H9 (cell line): ENCODE measurements at regions not wholly inside any gene's neighbourhood (a gene's known extent, or its start where the extent isn't known, plus 50 kb on each side); places are given as distances from the start of the nearest gene placed in this dataset.

Experiments
- DNase-seq: peaks from one replicate; pipeline ENCODE4 v3.0.0-alpha.2; 2017
- H2AFZ ChIP-seq: one replicate; pipeline ENCODE4 v1.6.1; 2013; ENCODE audit warnings: mild to moderate bottlenecking, low read length, control low read depth, moderate library complexity
- H2AK5ac ChIP-seq: 2 replicates; pipeline ENCODE4 v1.6.1; 2013; ENCODE audit warnings: low read length, control low read depth, mixed read lengths; ENCODE audit not compliant: insufficient read length
- H2BK120ac ChIP-seq: one replicate; pipeline ENCODE4 v1.6.1; 2013; ENCODE audit warnings: low read depth, mild to moderate bottlenecking, low read length, control low read depth, inconsistent platforms; ENCODE audit not compliant: poor library complexity, severe bottlenecking
- H2BK12ac ChIP-seq: 2 replicates; pipeline ENCODE4 v1.6.1; 2013; ENCODE audit warnings: low read length, control low read depth, mixed read lengths, low read depth; ENCODE audit not compliant: insufficient read length
- H2BK15ac ChIP-seq: 2 replicates; pipeline ENCODE4 v1.6.1; 2013; ENCODE audit warnings: low read depth, low read length, control low read depth
- H2BK20ac ChIP-seq: one replicate; pipeline ENCODE4 v1.6.1; 2013; ENCODE audit warnings: low read depth, mild to moderate bottlenecking, low read length, control low read depth, inconsistent platforms; ENCODE audit not compliant: poor library complexity, severe bottlenecking
- H2BK5ac ChIP-seq: 2 replicates; pipeline ENCODE4 v1.6.1; 2013; ENCODE audit warnings: low read length, control low read depth, mixed read lengths; ENCODE audit not compliant: insufficient read length
- H3K14ac ChIP-seq: 2 replicates; pipeline ENCODE4 v1.6.1; 2013; ENCODE audit warnings: low read length, control low read depth; ENCODE audit not compliant: insufficient read depth
- H3K18ac ChIP-seq: 2 replicates; pipeline ENCODE4 v1.6.1; 2013; ENCODE audit warnings: low read depth, mild to moderate bottlenecking, mixed read lengths, low read length, control low read depth; ENCODE audit not compliant: insufficient read length
- H3K23ac ChIP-seq: 2 replicates; pipeline ENCODE4 v1.6.1; 2013; ENCODE audit warnings: low read length, control low read depth, mixed read lengths, low read depth; ENCODE audit not compliant: insufficient read length
- H3K23me2 ChIP-seq: 2 replicates; pipeline ENCODE4 v1.6.1; 2013; ENCODE audit warnings: low read depth, mild to moderate bottlenecking, mixed read lengths, low read length, control low read depth; ENCODE audit not compliant: insufficient read length, poor library complexity, severe bottlenecking
- H3K27ac ChIP-seq: 2 replicates; pipeline ENCODE4 v1.5.1; 2013; ENCODE audit warnings: low read length, control low read depth, mixed read lengths, low read depth; ENCODE audit not compliant: insufficient read length
- H3K27me3 ChIP-seq: 2 replicates; pipeline ENCODE4 v1.6.1; 2013; ENCODE audit warnings: low read length, control low read depth, inconsistent platforms; ENCODE audit not compliant: insufficient read depth
- H3K4ac ChIP-seq: 2 replicates; pipeline ENCODE4 v1.6.1; 2013; ENCODE audit warnings: low read depth, mild to moderate bottlenecking, control low read depth, inconsistent platforms, low read length, moderate library complexity
- H3K4me1 ChIP-seq: 2 replicates; pipeline ENCODE4 v1.6.1; 2013; ENCODE audit warnings: low read length, control low read depth, inconsistent platforms; ENCODE audit not compliant: insufficient read depth
- H3K4me2 ChIP-seq: 2 replicates; pipeline ENCODE4 v1.6.1; 2013; ENCODE audit warnings: low read length, control low read depth, mixed read lengths; ENCODE audit not compliant: insufficient read length, insufficient read depth
- H3K56ac ChIP-seq: 2 replicates; pipeline ENCODE4 v1.6.1; 2013; ENCODE audit warnings: low read depth, mild to moderate bottlenecking, mixed read lengths, low read length, control low read depth; ENCODE audit not compliant: insufficient read length
- H3K79me1 ChIP-seq: 2 replicates; pipeline ENCODE4 v1.6.1; 2013; ENCODE audit warnings: low read depth, mild to moderate bottlenecking, moderate library complexity, low read length, control low read depth, inconsistent platforms; ENCODE audit not compliant: insufficient read depth, poor library complexity, severe bottlenecking
- H3K79me2 ChIP-seq: 2 replicates; pipeline ENCODE4 v1.6.1; 2013; ENCODE audit warnings: low read length, control low read depth, inconsistent platforms; ENCODE audit not compliant: insufficient read depth
- H3K9ac ChIP-seq: 2 replicates; pipeline ENCODE4 v1.6.1; 2013; ENCODE audit warnings: low read length, control low read depth, mixed read lengths; ENCODE audit not compliant: insufficient read length; ENCODE audit errors: extremely low read depth
- H3K9me3 ChIP-seq: one replicate; pipeline ENCODE4 v1.6.1; 2013; ENCODE audit warnings: low read depth, low read length, inconsistent platforms; ENCODE audit not compliant: control insufficient read depth
- H3T11ph ChIP-seq: one replicate; pipeline ENCODE4 v1.6.1; 2013; ENCODE audit warnings: mild to moderate bottlenecking, low read length, control low read depth, inconsistent platforms
- H4K20me1 ChIP-seq: one replicate; pipeline ENCODE4 v1.6.1; 2013; ENCODE audit not compliant: control insufficient read depth, insufficient read length, insufficient read depth
- H4K5ac ChIP-seq: 2 replicates; pipeline ENCODE4 v1.6.1; 2013; ENCODE audit warnings: low read depth, mild to moderate bottlenecking, mixed read lengths, low read length, control low read depth; ENCODE audit not compliant: insufficient read length
- H4K8ac ChIP-seq: replicated peaks from 2 replicates; pipeline ENCODE4 v1.6.1; 2013; ENCODE audit warnings: low read length, control low read depth, mixed read lengths, low read depth; ENCODE audit not compliant: insufficient read length
- H4K91ac ChIP-seq: 2 replicates; pipeline ENCODE4 v1.6.1; 2013; ENCODE audit warnings: low read depth, mild to moderate bottlenecking, moderate library complexity, mixed read lengths, low read length, control low read depth; ENCODE audit not compliant: insufficient read length
- H3K27ac Mint-ChIP-seq, 3 experiments: 2 replicates in 2 of 3; 3 replicates in 1 of 3; pipeline ENCODE4 v1.8.0; 2020 to 2021; ENCODE audit warnings: mixed read lengths in 3 of 3, mild to moderate bottlenecking in 1 of 3, moderate library complexity in 1 of 3
- H3K27me3 Mint-ChIP-seq: 2 replicates; pipeline ENCODE4 v1.8.0; 2021; ENCODE audit warnings: low read depth, mild to moderate bottlenecking, moderate library complexity, mixed read lengths
- H3K36me3 Mint-ChIP-seq, 3 experiments: 2 replicates in 2 of 3; 3 replicates in 1 of 3; pipeline ENCODE4 v1.8.0; 2020 to 2021; ENCODE audit warnings: low read depth in 3 of 3, mixed read lengths in 3 of 3; ENCODE audit not compliant: insufficient read depth in 1 of 3
- H3K4me1 Mint-ChIP-seq, 2 experiments: 2 replicates each; pipeline ENCODE4 v1.8.0; 2020; ENCODE audit warnings: mixed read lengths in 2 of 2
- H3K4me3 Mint-ChIP-seq, 2 experiments: 2 replicates in 1 of 2; 3 replicates in 1 of 2; pipeline ENCODE4 v1.8.0; 2020 to 2021; ENCODE audit warnings: mild to moderate bottlenecking in 2 of 2, mixed read lengths in 2 of 2, moderate library complexity in 1 of 2
- H3K9me3 Mint-ChIP-seq, 2 experiments: 2 replicates in 1 of 2; 3 replicates in 1 of 2; pipeline ENCODE4 v1.8.0; 2020; ENCODE audit warnings: mild to moderate bottlenecking in 2 of 2, mixed read lengths in 2 of 2, moderate library complexity in 1 of 2
- WGBS: extraction: QIAGEN DNeasy Blood & Tissue Kit; methylation state at CpG from one replicate; pipeline ENCODE4 v1.1.7; 2013; ENCODE audit warnings: missing lambda C conversion rate, low lambda C conversion rate, mixed read lengths; ENCODE audit not compliant: insufficient read length; ENCODE audit errors: extremely low coverage; 5-methylcytosine and 5-hydroxymethylcytosine counted together
- TF ChIP-seq, protein P1 (sequence below): fragments of 200-600 bp; sonication (generic); conservative IDR thresholded peaks from 3 replicates; pipeline ENCODE4 v1.8.0; 2021; ENCODE audit warnings: antibody characterized with exemption, mild to moderate bottlenecking

DNA sequence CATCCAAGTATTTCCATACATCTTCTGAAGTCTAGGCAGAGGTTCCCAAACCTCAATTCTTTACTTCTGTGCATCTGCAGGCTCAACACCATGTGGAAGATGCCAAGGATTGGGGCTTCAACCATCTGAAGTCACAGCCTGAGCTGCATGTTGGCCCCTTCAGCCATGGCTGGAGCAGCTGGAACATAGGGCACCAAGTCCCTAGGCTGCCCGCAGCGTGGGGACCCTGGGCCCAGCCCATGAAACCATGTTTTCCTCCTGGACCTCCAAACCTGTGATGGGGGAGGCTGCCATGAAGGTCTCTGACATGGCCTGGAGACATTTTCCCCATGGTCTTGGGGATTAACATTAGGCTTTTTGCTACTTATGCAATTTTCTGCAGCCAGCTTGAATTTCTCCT, 729.8 kb downstream of the KCNT2 start:
- H3T11ph ChIP-seq: no peak overlapping the region
- H2BK12ac ChIP-seq: no peak overlapping the region
- H4K91ac ChIP-seq: no peak overlapping the region
- H2AK5ac ChIP-seq: no peak overlapping the region
- no peak overlapping the region for H2BK5ac ChIP-seq
- Mint-ChIP-seq H3K27ac (no peak overlapping the region), H3K4me3 (no peak overlapping the region), H3K4me1 (peaks cover 6 to 7% of the 10 kb centered on the region in 2 experiments; a peak in 3 of 4 replicates), H3K9me3 (peaks cover 2 to 5% of the 10 kb centered on the region in 2 experiments; a peak in 4 of 5 replicates), H3K27me3 (no peaks in the 10 kb centered on the region), H3K36me3 (peaks cover 2 to 9% (median 2%) of the 10 kb centered on the region in 3 experiments; a peak in 5 of 7 replicates)
- H3K9me3 ChIP-seq: no peaks in the 10 kb centered on the region
- no CpG with 5 or more reads among the region's 2 CpGs for WGBS
- no peak for DNase-seq
- no peaks in the 10 kb centered on the region for H3K27me3 ChIP-seq
- H3K4ac ChIP-seq: no peak overlapping the region
- H4K5ac ChIP-seq: no peak overlapping the region
- no peak overlapping the region for H2BK15ac ChIP-seq
- H2AFZ ChIP-seq: no peak overlapping the region
- no peak overlapping the region for H3K56ac ChIP-seq
- no peak overlapping the region for H3K18ac ChIP-seq
- no peak overlapping the region for H3K14ac ChIP-seq
- no peak overlapping the region for H3K23ac ChIP-seq
- H3K9ac ChIP-seq: no peak overlapping the region
- no peaks in the 10 kb centered on the region for H4K20me1 ChIP-seq
- H3K4me2 ChIP-seq: no peak overlapping the region
- H3K79me2 ChIP-seq: no peaks in the 10 kb centered on the region
- no peak overlapping the region for H4K8ac ChIP-seq
- no peak overlapping the region for H3K27ac ChIP-seq
- TF ChIP-seq, protein P1, sequence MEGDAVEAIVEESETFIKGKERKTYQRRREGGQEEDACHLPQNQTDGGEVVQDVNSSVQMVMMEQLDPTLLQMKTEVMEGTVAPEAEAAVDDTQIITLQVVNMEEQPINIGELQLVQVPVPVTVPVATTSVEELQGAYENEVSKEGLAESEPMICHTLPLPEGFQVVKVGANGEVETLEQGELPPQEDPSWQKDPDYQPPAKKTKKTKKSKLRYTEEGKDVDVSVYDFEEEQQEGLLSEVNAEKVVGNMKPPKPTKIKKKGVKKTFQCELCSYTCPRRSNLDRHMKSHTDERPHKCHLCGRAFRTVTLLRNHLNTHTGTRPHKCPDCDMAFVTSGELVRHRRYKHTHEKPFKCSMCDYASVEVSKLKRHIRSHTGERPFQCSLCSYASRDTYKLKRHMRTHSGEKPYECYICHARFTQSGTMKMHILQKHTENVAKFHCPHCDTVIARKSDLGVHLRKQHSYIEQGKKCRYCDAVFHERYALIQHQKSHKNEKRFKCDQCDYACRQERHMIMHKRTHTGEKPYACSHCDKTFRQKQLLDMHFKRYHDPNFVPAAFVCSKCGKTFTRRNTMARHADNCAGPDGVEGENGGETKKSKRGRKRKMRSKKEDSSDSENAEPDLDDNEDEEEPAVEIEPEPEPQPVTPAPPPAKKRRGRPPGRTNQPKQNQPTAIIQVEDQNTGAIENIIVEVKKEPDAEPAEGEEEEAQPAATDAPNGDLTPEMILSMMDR: no peak
- H3K23me2 ChIP-seq: no peaks in the 10 kb centered on the region
- H2BK20ac ChIP-seq: no peak overlapping the region
- H3K79me1 ChIP-seq: no peaks in the 10 kb centered on the region
- no peaks in the 10 kb centered on the region for H3K4me1 ChIP-seq
- no peak overlapping the region for H2BK120ac ChIP-seq
